ENCODE measurements at regions not wholly inside any gene's neighbourhood (a gene's known extent, or its start where the extent isn't known, plus 50 kb on each side); places are given as distances from the start of the nearest gene placed in this dataset.

- no peak for TF ChIP-seq CTCF (IDR thresholded peaks at IDR 0.05; ENCODE audit: control extremely low read depth, extremely low read depth, low read depth, missing control alignments)
- CTCF ChIA-PET: no interaction called here
- no peak for DNase-seq (ENCODE audit: extremely low spot score)
- POLR2A ChIA-PET: no interaction called here
These were observed 458.9 kb downstream of the PRR16 start for GRCh38 chr5:120923026-120923425.

GRCh38 chr5:120926471-120926870 lies 462.4 kb downstream of the PRR16 start:
- DNase-seq (ENCODE audit: extremely low spot score): no peak
- CTCF ChIA-PET: no interaction called here
- TF ChIP-seq CTCF (IDR thresholded peaks at IDR 0.05; ENCODE audit: control extremely low read depth, extremely low read depth, low read depth, missing control alignments): no peak
- POLR2A ChIA-PET: no interaction called here

- ChIA-PET CTCF (no interaction called here), POLR2A (no interaction called here)
- DNase-seq (ENCODE audit: extremely low spot score): no peak
- TF ChIP-seq CTCF (IDR thresholded peaks at IDR 0.05; ENCODE audit: control extremely low read depth, extremely low read depth, low read depth, missing control alignments): no peak
These were observed 463.9 kb downstream of the PRR16 start for GRCh38 chr5:120927950-120928530.

- DNase-seq (ENCODE audit: extremely low spot score): no peak
- CTCF ChIA-PET: no interaction called here
- no peak for TF ChIP-seq CTCF (IDR thresholded peaks at IDR 0.05; ENCODE audit: control extremely low read depth, extremely low read depth, low read depth, missing control alignments)
- POLR2A ChIA-PET: no interaction called here
These were observed 468.4 kb downstream of the PRR16 start for GRCh38 chr5:120932480-120932879.

GRCh38 chr5:120934031-120934430 lies 469.9 kb downstream of the PRR16 start:
- ChIA-PET CTCF (no interaction called here), POLR2A (no interaction called here)
- no peak for DNase-seq (ENCODE audit: extremely low spot score)
- TF ChIP-seq CTCF (IDR thresholded peaks at IDR 0.05; ENCODE audit: control extremely low read depth, extremely low read depth, low read depth, missing control alignments): no peak

- no peak for DNase-seq (ENCODE audit: extremely low spot score)
- CTCF ChIA-PET: no interaction called here
- TF ChIP-seq CTCF (IDR thresholded peaks at IDR 0.05; ENCODE audit: control extremely low read depth, extremely low read depth, low read depth, missing control alignments): no peak
- POLR2A ChIA-PET: no interaction called here
These were observed 472.6 kb downstream of the PRR16 start for GRCh38 chr5:120936652-120937051.

GRCh38 chr5:120938604-120939003 lies 474.5 kb downstream of the PRR16 start:
- ChIA-PET CTCF (interaction anchor here (1.1 kb wide), 1 partner anchor 25 kb away, joined by 3 read pairs; no protein-coding TSS in a partner anchor), POLR2A (no interaction called here)
- DNase-seq (ENCODE audit: extremely low spot score): no peak
- TF ChIP-seq CTCF (IDR thresholded peaks at IDR 0.05; ENCODE audit: control extremely low read depth, extremely low read depth, low read depth, missing control alignments): no peak

Measured in GM10248 (cell line).